GM23338 (cell line): ENCODE measurements at regions not wholly inside any gene's neighbourhood (a gene's known extent, or its start where the extent isn't known, plus 50 kb on each side); places are given as distances from the start of the nearest gene placed in this dataset.

Experiments
- ATAC-seq: fragments of 200-7000 bp; cut with Tn5 transposase; 3 replicates; pipeline ENCODE4 v1.9.1; 2020
- DNase-seq: peaks from one replicate; pipeline ENCODE4 v3.0.0-alpha.2; 2015; ENCODE audit warnings: low spot score
- H2AFZ ChIP-seq: fragments of 200-600 bp; sonication (generic); 2 replicates; pipeline ENCODE4 v1.8.0; 2016; ENCODE audit warnings: antibody characterized with exemption, mild to moderate bottlenecking, moderate library complexity
- H3F3A ChIP-seq: fragments of 200-600 bp; sonication (generic); replicated peaks from 2 replicates; pipeline ENCODE4 v1.8.0; 2017; ENCODE audit warnings: antibody characterized with exemption, mixed run types, low read depth
- H3K27ac ChIP-seq: fragments of 200-600 bp; sonication (generic); 2 replicates; pipeline ENCODE4 v1.6.1; 2016; ENCODE audit warnings: low read depth
- H3K27me3 ChIP-seq: fragments of 200-600 bp; sonication (generic); 2 replicates; pipeline ENCODE4 v1.8.0; 2016; ENCODE audit warnings: mild to moderate bottlenecking, mixed run types, moderate library complexity; ENCODE audit not compliant: insufficient read depth
- H3K36me3 ChIP-seq: fragments of 200-600 bp; sonication (generic); 2 replicates; pipeline ENCODE4 v1.8.0; 2016; ENCODE audit warnings: mild to moderate bottlenecking; ENCODE audit not compliant: insufficient read depth
- H3K4me1 ChIP-seq: fragments of 200-600 bp; sonication (generic); 2 replicates; pipeline ENCODE4 v1.8.0; 2016; ENCODE audit warnings: mild to moderate bottlenecking, moderate library complexity; ENCODE audit not compliant: insufficient read depth
- H3K4me2 ChIP-seq: fragments of 200-600 bp; sonication (generic); 2 replicates; pipeline ENCODE4 v1.7.1; 2017; ENCODE audit warnings: mixed run types
- H3K4me3 ChIP-seq: fragments of 200-600 bp; sonication (generic); 2 replicates; pipeline ENCODE4 v1.6.1; 2016; ENCODE audit warnings: mixed run types
- H3K79me2 ChIP-seq: fragments of 200-600 bp; sonication (generic); replicated peaks from 2 replicates; pipeline ENCODE4 v1.8.0; 2017; ENCODE audit warnings: mild to moderate bottlenecking; ENCODE audit not compliant: insufficient read depth
- H3K9me2 ChIP-seq: fragments of 200-600 bp; sonication (generic); 2 replicates; pipeline ENCODE4 v1.8.0; 2017; ENCODE audit not compliant: insufficient read depth
- H4K20me1 ChIP-seq: fragments of 200-600 bp; sonication (generic); replicated peaks from 2 replicates; pipeline ENCODE4 v1.8.0; 2017; ENCODE audit warnings: mild to moderate bottlenecking; ENCODE audit not compliant: insufficient read depth
- H3K27ac Mint-ChIP-seq: 2 replicates; pipeline ENCODE4 v1.8.0; 2020; ENCODE audit warnings: inconsistent platforms, mild to moderate bottlenecking, moderate library complexity, mixed read lengths
- H3K27me3 Mint-ChIP-seq: 3 replicates; pipeline ENCODE4 v1.8.0; 2022; ENCODE audit warnings: low read depth, mild to moderate bottlenecking, moderate library complexity, mixed read lengths, inconsistent platforms; ENCODE audit not compliant: insufficient read depth, poor library complexity
- H3K36me3 Mint-ChIP-seq: 3 replicates; pipeline ENCODE4 v1.8.0; 2021; ENCODE audit warnings: low read depth, mild to moderate bottlenecking, inconsistent platforms, moderate library complexity, mixed read lengths
- H3K4me1 Mint-ChIP-seq: 3 replicates; pipeline ENCODE4 v1.8.0; 2020; ENCODE audit warnings: mild to moderate bottlenecking, inconsistent platforms, mixed read lengths
- H3K4me3 Mint-ChIP-seq: 3 replicates; pipeline ENCODE4 v1.8.0; 2021; ENCODE audit warnings: moderate library complexity, mild to moderate bottlenecking, inconsistent platforms, mixed read lengths
- H3K9me3 Mint-ChIP-seq: 3 replicates; pipeline ENCODE4 v1.8.0; 2020; ENCODE audit warnings: moderate library complexity, mild to moderate bottlenecking, inconsistent platforms, mixed read lengths
- CREB1 ChIP-seq: fragments of 250-450 bp; sonication (Bioruptor Pico); IDR thresholded peaks from 2 replicates; pipeline ENCODE4 v1.5.0; 2020; ENCODE audit warnings: low read depth, mild to moderate bottlenecking, moderate library complexity
- EZH2 ChIP-seq: fragments of 200-600 bp; sonication (generic); IDR thresholded peaks from one replicate; pipeline ENCODE4 v1.8.0; 2017; ENCODE audit warnings: antibody characterized with exemption, mild to moderate bottlenecking, low read depth; ENCODE audit not compliant: unreplicated experiment
- EZH2phosphoT487 ChIP-seq: fragments of 200-600 bp; sonication (generic); IDR thresholded peaks from one replicate; pipeline ENCODE4 v1.8.1; 2018; ENCODE audit warnings: antibody characterized with exemption; ENCODE audit not compliant: unreplicated experiment
- JUNB ChIP-seq: IDR thresholded peaks from one replicate; pipeline ENCODE4 v1.6.1; 2016; ENCODE audit warnings: antibody characterized with exemption; ENCODE audit not compliant: unreplicated experiment
- NANOG ChIP-seq: IDR thresholded peaks from 2 replicates; pipeline ENCODE4 v1.6.1; 2016; ENCODE audit warnings: antibody characterized with exemption, borderline replicate concordance
- POLR2AphosphoS5 ChIP-seq: IDR thresholded peaks from 2 replicates; pipeline ENCODE4 v1.6.1; 2016; ENCODE audit warnings: antibody characterized with exemption, low read depth
- STAT1 ChIP-seq: IDR thresholded peaks from one replicate; pipeline ENCODE4 v1.6.1; 2016; ENCODE audit warnings: antibody characterized with exemption; ENCODE audit not compliant: unreplicated experiment
- ZNF114 ChIP-seq: fragments of 250-450 bp; sonication (Bioruptor Pico); IDR thresholded peaks from 2 replicates; pipeline ENCODE4 v1.5.0; 2020; ENCODE audit warnings: mild to moderate bottlenecking, moderate library complexity
- ZNF331 ChIP-seq: fragments of 250-450 bp; sonication (Bioruptor Pico); IDR thresholded peaks from 2 replicates; pipeline ENCODE4 v1.5.0; 2020; ENCODE audit warnings: low read depth, mild to moderate bottlenecking, moderate library complexity
- TF ChIP-seq, protein P1 (sequence below), 2 experiments: fragments of 200-600 bp in 1 of 2; sonication (generic) in 1 of 2; conservative IDR thresholded peaks; 2 replicates each; pipeline versions ENCODE4 v1.5.1 to v1.6.1; 2016 to 2017; ENCODE audit warnings: antibody characterized with exemption in 2 of 2, low read depth in 2 of 2, mild to moderate bottlenecking in 2 of 2, moderate library complexity in 1 of 2
- TF ChIP-seq, protein P2 (sequence below): IDR thresholded peaks from 2 replicates; pipeline ENCODE4 v1.6.1; 2016; ENCODE audit warnings: antibody characterized with exemption
- TF ChIP-seq, protein P3 (sequence below): fragments of 250-450 bp; sonication (Bioruptor Pico); IDR thresholded peaks from 2 replicates; pipeline ENCODE4 v1.5.0; 2020; ENCODE audit warnings: mild to moderate bottlenecking, moderate library complexity
- TF ChIP-seq, protein P4 (sequence below): IDR thresholded peaks from one replicate; pipeline ENCODE4 v1.6.1; 2018; ENCODE audit warnings: antibody characterized with exemption; ENCODE audit not compliant: unreplicated experiment

DNA sequence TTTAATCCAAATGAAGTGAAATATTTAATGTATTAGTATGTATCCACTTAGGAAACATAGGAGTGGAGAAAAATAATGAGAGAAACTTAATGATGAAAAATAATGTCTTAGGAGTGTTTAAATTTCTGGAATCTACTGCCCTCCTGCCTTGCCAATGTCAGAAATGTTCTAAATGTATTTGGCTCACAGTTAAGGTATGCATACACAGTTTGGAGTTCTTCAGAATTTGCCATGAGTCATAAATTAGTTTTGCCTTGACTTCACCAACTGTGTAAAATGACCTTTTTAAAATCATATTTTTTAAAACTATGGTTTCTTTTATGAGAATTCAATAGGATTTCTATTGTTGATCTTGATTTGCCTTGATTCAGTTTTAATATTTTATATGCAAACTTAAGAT lies 191.7 kb upstream of the HSF2 start:
- no peaks in the 10 kb centered on the region for H3K36me3 ChIP-seq
- TF ChIP-seq NANOG: no peak
- no peak for TF ChIP-seq JUNB
- no peak for TF ChIP-seq EZH2phosphoT487
- TF ChIP-seq ZNF331 (CRISPR knock-in tag): no peak
- no peak for TF ChIP-seq CREB1 (CRISPR knock-in tag)
- TF ChIP-seq, protein P1, sequence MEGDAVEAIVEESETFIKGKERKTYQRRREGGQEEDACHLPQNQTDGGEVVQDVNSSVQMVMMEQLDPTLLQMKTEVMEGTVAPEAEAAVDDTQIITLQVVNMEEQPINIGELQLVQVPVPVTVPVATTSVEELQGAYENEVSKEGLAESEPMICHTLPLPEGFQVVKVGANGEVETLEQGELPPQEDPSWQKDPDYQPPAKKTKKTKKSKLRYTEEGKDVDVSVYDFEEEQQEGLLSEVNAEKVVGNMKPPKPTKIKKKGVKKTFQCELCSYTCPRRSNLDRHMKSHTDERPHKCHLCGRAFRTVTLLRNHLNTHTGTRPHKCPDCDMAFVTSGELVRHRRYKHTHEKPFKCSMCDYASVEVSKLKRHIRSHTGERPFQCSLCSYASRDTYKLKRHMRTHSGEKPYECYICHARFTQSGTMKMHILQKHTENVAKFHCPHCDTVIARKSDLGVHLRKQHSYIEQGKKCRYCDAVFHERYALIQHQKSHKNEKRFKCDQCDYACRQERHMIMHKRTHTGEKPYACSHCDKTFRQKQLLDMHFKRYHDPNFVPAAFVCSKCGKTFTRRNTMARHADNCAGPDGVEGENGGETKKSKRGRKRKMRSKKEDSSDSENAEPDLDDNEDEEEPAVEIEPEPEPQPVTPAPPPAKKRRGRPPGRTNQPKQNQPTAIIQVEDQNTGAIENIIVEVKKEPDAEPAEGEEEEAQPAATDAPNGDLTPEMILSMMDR (conservative IDR thresholded peaks at IDR 0.05; ENCODE audit: low read depth in 2 of 2): no peak
- no peak for TF ChIP-seq EZH2
- TF ChIP-seq, protein P2, sequence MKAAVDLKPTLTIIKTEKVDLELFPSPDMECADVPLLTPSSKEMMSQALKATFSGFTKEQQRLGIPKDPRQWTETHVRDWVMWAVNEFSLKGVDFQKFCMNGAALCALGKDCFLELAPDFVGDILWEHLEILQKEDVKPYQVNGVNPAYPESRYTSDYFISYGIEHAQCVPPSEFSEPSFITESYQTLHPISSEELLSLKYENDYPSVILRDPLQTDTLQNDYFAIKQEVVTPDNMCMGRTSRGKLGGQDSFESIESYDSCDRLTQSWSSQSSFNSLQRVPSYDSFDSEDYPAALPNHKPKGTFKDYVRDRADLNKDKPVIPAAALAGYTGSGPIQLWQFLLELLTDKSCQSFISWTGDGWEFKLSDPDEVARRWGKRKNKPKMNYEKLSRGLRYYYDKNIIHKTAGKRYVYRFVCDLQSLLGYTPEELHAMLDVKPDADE: no peak
- no peak for TF ChIP-seq ZNF114 (CRISPR knock-in tag)
- no peak for TF ChIP-seq POLR2AphosphoS5
- TF ChIP-seq, protein P3, sequence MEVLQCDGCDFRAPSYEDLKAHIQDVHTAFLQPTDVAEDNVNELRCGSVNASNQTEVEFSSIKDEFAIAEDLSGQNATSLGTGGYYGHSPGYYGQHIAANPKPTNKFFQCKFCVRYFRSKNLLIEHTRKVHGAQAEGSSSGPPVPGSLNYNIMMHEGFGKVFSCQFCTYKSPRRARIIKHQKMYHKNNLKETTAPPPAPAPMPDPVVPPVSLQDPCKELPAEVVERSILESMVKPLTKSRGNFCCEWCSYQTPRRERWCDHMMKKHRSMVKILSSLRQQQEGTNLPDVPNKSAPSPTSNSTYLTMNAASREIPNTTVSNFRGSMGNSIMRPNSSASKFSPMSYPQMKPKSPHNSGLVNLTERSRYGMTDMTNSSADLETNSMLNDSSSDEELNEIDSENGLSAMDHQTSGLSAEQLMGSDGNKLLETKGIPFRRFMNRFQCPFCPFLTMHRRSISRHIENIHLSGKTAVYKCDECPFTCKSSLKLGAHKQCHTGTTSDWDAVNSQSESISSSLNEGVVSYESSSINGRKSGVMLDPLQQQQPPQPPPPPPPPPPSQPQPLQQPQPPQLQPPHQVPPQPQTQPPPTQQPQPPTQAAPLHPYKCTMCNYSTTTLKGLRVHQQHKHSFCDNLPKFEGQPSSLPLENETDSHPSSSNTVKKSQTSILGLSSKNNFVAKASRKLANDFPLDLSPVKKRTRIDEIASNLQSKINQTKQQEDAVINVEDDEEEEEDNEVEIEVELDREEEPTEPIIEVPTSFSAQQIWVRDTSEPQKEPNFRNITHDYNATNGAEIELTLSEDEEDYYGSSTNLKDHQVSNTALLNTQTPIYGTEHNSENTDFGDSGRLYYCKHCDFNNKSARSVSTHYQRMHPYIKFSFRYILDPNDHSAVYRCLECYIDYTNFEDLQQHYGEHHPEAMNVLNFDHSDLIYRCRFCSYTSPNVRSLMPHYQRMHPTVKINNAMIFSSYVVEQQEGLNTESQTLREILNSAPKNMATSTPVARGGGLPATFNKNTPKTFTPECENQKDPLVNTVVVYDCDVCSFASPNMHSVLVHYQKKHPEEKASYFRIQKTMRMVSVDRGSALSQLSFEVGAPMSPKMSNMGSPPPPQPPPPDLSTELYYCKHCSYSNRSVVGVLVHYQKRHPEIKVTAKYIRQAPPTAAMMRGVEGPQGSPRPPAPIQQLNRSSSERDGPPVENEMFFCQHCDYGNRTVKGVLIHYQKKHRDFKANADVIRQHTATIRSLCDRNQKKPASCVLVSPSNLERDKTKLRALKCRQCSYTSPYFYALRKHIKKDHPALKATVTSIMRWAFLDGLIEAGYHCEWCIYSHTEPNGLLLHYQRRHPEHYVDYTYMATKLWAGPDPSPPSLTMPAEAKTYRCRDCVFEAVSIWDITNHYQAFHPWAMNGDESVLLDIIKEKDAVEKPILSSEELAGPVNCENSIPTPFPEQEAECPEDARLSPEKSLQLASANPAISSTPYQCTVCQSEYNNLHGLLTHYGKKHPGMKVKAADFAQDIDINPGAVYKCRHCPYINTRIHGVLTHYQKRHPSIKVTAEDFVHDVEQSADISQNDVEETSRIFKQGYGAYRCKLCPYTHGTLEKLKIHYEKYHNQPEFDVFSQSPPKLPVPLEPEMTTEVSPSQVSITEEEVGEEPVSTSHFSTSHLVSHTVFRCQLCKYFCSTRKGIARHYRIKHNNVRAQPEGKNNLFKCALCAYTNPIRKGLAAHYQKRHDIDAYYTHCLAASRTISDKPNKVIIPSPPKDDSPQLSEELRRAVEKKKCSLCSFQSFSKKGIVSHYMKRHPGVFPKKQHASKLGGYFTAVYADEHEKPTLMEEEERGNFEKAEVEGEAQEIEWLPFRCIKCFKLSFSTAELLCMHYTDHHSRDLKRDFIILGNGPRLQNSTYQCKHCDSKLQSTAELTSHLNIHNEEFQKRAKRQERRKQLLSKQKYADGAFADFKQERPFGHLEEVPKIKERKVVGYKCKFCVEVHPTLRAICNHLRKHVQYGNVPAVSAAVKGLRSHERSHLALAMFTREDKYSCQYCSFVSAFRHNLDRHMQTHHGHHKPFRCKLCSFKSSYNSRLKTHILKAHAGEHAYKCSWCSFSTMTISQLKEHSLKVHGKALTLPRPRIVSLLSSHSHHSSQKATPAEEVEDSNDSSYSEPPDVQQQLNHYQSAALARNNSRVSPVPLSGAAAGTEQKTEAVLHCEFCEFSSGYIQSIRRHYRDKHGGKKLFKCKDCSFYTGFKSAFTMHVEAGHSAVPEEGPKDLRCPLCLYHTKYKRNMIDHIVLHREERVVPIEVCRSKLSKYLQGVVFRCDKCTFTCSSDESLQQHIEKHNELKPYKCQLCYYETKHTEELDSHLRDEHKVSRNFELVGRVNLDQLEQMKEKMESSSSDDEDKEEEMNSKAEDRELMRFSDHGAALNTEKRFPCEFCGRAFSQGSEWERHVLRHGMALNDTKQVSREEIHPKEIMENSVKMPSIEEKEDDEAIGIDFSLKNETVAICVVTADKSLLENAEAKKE (CRISPR knock-in tag): no peak
- no peak for TF ChIP-seq STAT1
- TF ChIP-seq, protein P4, sequence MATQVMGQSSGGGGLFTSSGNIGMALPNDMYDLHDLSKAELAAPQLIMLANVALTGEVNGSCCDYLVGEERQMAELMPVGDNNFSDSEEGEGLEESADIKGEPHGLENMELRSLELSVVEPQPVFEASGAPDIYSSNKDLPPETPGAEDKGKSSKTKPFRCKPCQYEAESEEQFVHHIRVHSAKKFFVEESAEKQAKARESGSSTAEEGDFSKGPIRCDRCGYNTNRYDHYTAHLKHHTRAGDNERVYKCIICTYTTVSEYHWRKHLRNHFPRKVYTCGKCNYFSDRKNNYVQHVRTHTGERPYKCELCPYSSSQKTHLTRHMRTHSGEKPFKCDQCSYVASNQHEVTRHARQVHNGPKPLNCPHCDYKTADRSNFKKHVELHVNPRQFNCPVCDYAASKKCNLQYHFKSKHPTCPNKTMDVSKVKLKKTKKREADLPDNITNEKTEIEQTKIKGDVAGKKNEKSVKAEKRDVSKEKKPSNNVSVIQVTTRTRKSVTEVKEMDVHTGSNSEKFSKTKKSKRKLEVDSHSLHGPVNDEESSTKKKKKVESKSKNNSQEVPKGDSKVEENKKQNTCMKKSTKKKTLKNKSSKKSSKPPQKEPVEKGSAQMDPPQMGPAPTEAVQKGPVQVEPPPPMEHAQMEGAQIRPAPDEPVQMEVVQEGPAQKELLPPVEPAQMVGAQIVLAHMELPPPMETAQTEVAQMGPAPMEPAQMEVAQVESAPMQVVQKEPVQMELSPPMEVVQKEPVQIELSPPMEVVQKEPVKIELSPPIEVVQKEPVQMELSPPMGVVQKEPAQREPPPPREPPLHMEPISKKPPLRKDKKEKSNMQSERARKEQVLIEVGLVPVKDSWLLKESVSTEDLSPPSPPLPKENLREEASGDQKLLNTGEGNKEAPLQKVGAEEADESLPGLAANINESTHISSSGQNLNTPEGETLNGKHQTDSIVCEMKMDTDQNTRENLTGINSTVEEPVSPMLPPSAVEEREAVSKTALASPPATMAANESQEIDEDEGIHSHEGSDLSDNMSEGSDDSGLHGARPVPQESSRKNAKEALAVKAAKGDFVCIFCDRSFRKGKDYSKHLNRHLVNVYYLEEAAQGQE: no peak
- H3K4me3 ChIP-seq: no peak overlapping the region
- H2AFZ ChIP-seq: no peak overlapping the region
- no peak for DNase-seq
- H3K36me3 Mint-ChIP-seq: no peaks in the 10 kb centered on the region
- H3K27ac Mint-ChIP-seq: no peak overlapping the region
- H3K4me3 Mint-ChIP-seq: no peak overlapping the region
- H3K27me3 ChIP-seq: no peaks in the 10 kb centered on the region
- peaks cover 3% of the 10 kb centered on the region; the same call in 1 of the 3 replicates for H3K9me3 Mint-ChIP-seq
- H3K79me2 ChIP-seq: no peaks in the 10 kb centered on the region
- no peaks in the 10 kb centered on the region for H3K4me1 ChIP-seq
- H3K27ac ChIP-seq: no peak overlapping the region
- no peak overlapping the region for H3K4me2 ChIP-seq
- no peaks in the 10 kb centered on the region for H3F3A ChIP-seq
- no peak for ATAC-seq
- no peaks in the 10 kb centered on the region for H3K4me1 Mint-ChIP-seq
- H4K20me1 ChIP-seq: no peaks in the 10 kb centered on the region
- no peaks in the 10 kb centered on the region for H3K9me2 ChIP-seq
- H3K27me3 Mint-ChIP-seq: peaks cover under 1% of the 10 kb centered on the region
